ENCODE measurements at regions not wholly inside any gene's neighbourhood (a gene's known extent, or its start where the extent isn't known, plus 50 kb on each side); places are given as distances from the start of the nearest gene placed in this dataset.

DNA sequence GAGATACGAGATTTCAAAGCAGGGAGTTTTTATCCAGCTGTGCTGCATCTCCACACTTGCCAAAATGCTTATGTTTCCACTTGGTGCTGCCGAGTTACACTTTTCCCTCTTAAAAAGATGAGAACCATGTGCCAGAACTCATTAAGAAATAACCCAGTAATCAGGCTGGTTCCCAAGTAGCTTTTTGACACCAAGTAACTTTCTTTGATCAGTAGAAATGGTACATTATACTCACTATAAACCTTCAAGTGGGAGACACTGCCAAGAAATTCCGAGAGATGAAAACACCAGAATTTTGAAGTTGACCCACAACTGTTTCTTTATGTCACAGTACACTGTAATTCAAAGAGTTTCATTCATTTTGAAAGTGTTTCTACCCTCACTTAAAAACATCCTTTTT is 164.6 kb upstream of the CCDC54 start:
- Histone ChIP-seq H3K27me3 (no peaks in the 10 kb centered on the region), H3K27ac (no peak overlapping the region), H3K36me3 (no peaks in the 10 kb centered on the region), H3K9me3 (no peaks in the 10 kb centered on the region), H3K4me3 (no peak overlapping the region), H3K4me1 (peaks cover 23% of the 10 kb centered on the region)
- TF ChIP-seq, protein P1, sequence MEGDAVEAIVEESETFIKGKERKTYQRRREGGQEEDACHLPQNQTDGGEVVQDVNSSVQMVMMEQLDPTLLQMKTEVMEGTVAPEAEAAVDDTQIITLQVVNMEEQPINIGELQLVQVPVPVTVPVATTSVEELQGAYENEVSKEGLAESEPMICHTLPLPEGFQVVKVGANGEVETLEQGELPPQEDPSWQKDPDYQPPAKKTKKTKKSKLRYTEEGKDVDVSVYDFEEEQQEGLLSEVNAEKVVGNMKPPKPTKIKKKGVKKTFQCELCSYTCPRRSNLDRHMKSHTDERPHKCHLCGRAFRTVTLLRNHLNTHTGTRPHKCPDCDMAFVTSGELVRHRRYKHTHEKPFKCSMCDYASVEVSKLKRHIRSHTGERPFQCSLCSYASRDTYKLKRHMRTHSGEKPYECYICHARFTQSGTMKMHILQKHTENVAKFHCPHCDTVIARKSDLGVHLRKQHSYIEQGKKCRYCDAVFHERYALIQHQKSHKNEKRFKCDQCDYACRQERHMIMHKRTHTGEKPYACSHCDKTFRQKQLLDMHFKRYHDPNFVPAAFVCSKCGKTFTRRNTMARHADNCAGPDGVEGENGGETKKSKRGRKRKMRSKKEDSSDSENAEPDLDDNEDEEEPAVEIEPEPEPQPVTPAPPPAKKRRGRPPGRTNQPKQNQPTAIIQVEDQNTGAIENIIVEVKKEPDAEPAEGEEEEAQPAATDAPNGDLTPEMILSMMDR (IDR thresholded peaks at IDR 0.05) = no peak
- no peak for DNase-seq
- ATAC-seq = no peak
- intact Hi-C loops (cut with DNase I) = no loop called here

DNA sequence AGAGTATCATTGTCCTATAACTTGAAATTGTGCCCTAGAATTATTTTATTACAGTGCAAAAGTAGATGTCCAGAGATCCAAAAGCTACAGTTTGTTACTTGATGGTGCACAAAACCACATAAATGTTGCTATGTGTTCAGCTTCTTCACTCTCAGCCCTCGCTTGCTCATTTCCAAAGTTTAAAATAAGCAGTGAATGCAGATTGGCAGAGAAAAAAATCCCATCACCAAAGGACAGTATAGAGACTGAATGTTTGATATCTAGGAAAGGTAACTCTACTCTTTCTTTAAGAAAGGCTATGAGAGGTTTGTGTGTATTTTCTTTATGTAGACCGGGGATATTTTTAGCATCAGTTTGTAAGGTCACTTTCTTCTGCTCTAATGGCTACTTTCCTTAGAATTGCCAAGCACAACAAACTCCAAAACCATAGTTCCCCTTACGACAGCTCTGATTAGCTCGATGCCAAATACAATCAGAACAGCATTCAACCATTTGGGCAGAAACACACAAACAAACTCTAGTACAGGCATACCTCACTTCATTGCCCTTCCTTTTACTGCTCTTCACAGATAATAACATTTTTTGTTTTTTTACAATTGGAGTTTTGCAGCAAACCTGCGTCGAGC is 164.1 kb upstream of the CCDC54 start:
- Histone ChIP-seq H3K4me1 (peaks cover 18% of the 10 kb centered on the region), H3K4me3 (no peak overlapping the region), H3K36me3 (no peaks in the 10 kb centered on the region), H3K9me3 (no peaks in the 10 kb centered on the region), H3K27ac (no peak overlapping the region), H3K27me3 (no peaks in the 10 kb centered on the region)
- ATAC-seq (no peak), DNase-seq (no peak)
- intact Hi-C loops (cut with DNase I) = no loop called here
- TF ChIP-seq, protein P1 (IDR thresholded peaks at IDR 0.05) = no peak

DNA sequence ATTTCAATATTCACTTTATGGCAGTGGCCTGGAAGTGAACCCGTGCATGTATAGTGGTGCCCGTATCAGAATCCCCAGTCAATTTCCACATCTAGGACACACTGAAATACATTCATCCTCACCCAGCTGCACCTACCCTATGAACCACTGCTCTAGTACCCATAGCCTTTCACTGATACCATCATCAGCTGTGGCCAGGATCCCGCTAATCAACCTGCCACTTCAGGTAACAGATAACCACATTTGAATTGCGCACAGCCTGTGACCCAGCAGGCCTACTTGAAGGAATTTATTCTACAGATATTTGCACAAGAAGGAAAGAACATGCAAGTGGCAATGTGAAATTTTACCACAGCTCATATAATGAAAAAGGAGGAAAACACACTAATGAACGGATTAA is 161.0 kb upstream of the CCDC54 start:
- ATAC-seq (no peak), DNase-seq (no peak)
- intact Hi-C loops (cut with DNase I) = no loop called here
- Histone ChIP-seq H3K4me3 (no peak overlapping the region), H3K27me3 (no peaks in the 10 kb centered on the region), H3K27ac (no peak overlapping the region), H3K4me1 (peaks cover 9% of the 10 kb centered on the region), H3K9me3 (no peaks in the 10 kb centered on the region), H3K36me3 (no peaks in the 10 kb centered on the region)
- TF ChIP-seq, protein P1 (IDR thresholded peaks at IDR 0.05) = no peak

DNA sequence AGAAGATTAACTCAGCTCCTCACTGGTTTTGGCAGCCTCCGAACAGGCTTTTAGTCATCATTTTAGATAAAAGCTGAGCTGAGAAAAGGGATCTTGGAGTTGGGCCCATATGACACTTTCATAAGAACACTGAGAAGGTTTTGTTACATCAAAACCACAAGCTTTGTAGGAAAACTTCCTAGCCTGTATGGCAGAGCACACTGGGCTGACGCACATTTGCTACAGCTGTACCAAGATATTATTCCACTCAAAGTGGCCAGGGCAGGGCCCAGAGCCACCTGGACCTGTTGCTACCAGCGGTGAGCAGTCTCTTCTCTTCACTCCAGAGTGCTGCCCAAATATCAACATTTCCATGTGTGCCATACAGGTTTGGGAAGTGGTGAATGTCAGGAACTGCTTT is 160.5 kb upstream of the CCDC54 start:
- TF ChIP-seq, protein P1 (IDR thresholded peaks at IDR 0.05) = no peak
- DNase-seq (no peak), ATAC-seq (no peak)
- Histone ChIP-seq H3K27me3 (no peaks in the 10 kb centered on the region), H3K27ac (no peak overlapping the region), H3K36me3 (no peaks in the 10 kb centered on the region), H3K4me3 (no peak overlapping the region), H3K9me3 (no peaks in the 10 kb centered on the region), H3K4me1 (peaks cover 9% of the 10 kb centered on the region)
- intact Hi-C loops (cut with DNase I) = no loop called here

DNA sequence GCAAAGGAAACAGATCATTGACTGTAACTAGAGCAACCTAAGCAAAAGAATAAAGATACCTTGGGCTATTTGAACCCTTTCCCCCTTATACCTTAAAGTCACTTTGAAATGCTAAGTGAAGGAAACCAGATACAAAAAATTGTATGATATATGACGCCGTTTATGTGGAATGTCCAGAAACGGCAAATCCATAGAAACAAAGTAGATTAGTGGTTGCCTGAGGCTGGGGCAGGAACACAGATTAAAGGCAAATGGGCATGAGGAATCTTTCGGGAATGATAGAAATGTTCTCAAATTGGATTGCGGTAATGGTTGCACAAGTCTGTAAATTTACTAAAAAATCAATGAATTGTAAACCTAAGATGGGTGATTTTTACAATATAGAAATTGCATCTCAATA is 160.1 kb upstream of the CCDC54 start:
- ATAC-seq (no peak), DNase-seq (no peak)
- Histone ChIP-seq H3K9me3 (no peaks in the 10 kb centered on the region), H3K4me1 (peaks cover 5% of the 10 kb centered on the region), H3K27me3 (no peaks in the 10 kb centered on the region), H3K27ac (no peak overlapping the region), H3K4me3 (no peak overlapping the region), H3K36me3 (no peaks in the 10 kb centered on the region)
- intact Hi-C loops (cut with DNase I) = no loop called here
- TF ChIP-seq, protein P1 (IDR thresholded peaks at IDR 0.05) = no peak

DNA sequence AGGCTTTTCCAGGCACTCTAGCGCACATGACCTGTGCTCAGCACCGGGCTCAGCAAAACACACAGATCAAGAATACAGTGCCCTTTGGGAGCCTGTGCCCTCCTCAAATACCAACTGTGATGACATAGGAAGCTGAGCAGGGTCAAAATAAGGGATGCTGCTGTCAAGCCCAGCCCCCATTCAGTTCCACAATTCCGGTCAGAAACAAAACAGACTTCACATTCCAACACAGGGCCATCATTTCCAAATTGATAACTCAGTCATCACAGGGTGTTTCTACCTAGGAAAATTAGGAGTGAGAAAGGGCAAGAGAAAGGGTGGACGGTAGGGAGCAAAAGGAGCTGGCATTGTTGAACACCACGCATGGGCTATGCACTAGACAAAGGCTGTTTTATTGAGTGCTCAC is 158.4 kb upstream of the CCDC54 start:
- H3K4me1 ChIP-seq = no peaks in the 10 kb centered on the region
- no peak for DNase-seq
- TF ChIP-seq, protein P1 (IDR thresholded peaks at IDR 0.05) = no peak
- ATAC-seq = no peak
- H3K9me3 ChIP-seq = no peaks in the 10 kb centered on the region
- intact Hi-C loops (cut with DNase I) = no loop called here
- H3K27ac ChIP-seq = no peak overlapping the region
- H3K4me3 ChIP-seq = no peak overlapping the region
- no peaks in the 10 kb centered on the region for H3K27me3 ChIP-seq
- no peaks in the 10 kb centered on the region for H3K36me3 ChIP-seq
